ENCODE measurements at regions not wholly inside any gene's neighbourhood (a gene's known extent, or its start where the extent isn't known, plus 50 kb on each side); places are given as distances from the start of the nearest gene placed in this dataset.

DNA sequence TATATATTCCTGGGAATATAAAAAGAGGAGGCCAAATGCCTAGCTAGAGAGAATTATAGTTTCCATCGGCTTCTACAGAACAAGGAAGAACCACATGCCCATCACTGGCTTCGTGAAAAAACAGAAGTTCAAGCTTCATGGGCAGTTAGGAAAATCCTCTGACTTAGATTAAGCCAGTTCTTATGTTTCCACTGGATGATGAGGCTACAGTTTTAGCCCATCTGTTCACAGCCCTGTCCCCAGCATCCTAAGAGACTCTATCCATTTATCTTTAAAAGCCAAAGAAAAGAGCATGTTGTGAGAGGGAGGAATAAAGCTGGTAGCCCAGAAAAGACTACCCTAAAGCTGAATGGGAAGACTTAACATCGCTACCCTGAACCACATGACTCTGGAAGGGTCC lies 285.5 kb upstream of the WWC1 start:
- Histone ChIP-seq H3K79me2 (ENCODE audit: control insufficient read depth, insufficient read depth, low read length) (no peaks in the 10 kb centered on the region), H3K4me3 (ENCODE audit: control extremely low read depth in 1 of 5, extremely low read depth in 1 of 5, insufficient read depth in 1 of 5, low read depth in 2 of 5, low read length in 4 of 5) (no peak overlapping the region), H2AFZ (ENCODE audit: insufficient read depth, low read depth, low read length, poor library complexity, severe bottlenecking) (no peak overlapping the region), H3K9ac (ENCODE audit: low read length) (no peak overlapping the region), H4K20me1 (ENCODE audit: control insufficient read depth, insufficient read depth, low read length, poor library complexity, severe bottlenecking) (no peaks in the 10 kb centered on the region), H3K4me2 (replicated peaks; ENCODE audit: low read depth, low read length, poor library complexity, severe bottlenecking) (no peak overlapping the region), H3K4me1 (ENCODE audit: control insufficient read depth in 2 of 2, insufficient read depth in 2 of 2, low read length in 2 of 2) (no peaks in the 10 kb centered on the region), H3K27ac (ENCODE audit: low read length in 2 of 2) (no peak overlapping the region), H3K27me3 (replicated peaks in 1 of 4; ENCODE audit: control extremely low read depth in 1 of 4, control insufficient read depth in 3 of 4, insufficient read depth in 4 of 4, low read length in 3 of 4) (no peaks in the 10 kb centered on the region), H3K36me3 (replicated peaks in 1 of 2; ENCODE audit: control extremely low read depth in 1 of 2, control insufficient read depth in 1 of 2, extremely low read depth in 1 of 2, insufficient read depth in 2 of 2, low read length in 1 of 2) (no peaks in the 10 kb centered on the region), H3K9me3 (ENCODE audit: control extremely low read depth in 1 of 3, control insufficient read depth in 2 of 3, insufficient read depth in 1 of 3, low read length in 2 of 3) (no peaks in the 10 kb centered on the region)
- intact Hi-C loops (cut with micrococcal nuclease): no loop called here
- CTCF ChIA-PET: no interaction called here
- H3K9me3 Mint-ChIP-seq (ENCODE audit: insufficient read depth): no peaks in the 10 kb centered on the region
- POLR2A ChIA-PET: no interaction called here
- H3K27me3 Mint-ChIP-seq: no peaks in the 10 kb centered on the region
- no peak overlapping the region for H3K4me3 Mint-ChIP-seq
- TF ChIP-seq, protein P1, sequence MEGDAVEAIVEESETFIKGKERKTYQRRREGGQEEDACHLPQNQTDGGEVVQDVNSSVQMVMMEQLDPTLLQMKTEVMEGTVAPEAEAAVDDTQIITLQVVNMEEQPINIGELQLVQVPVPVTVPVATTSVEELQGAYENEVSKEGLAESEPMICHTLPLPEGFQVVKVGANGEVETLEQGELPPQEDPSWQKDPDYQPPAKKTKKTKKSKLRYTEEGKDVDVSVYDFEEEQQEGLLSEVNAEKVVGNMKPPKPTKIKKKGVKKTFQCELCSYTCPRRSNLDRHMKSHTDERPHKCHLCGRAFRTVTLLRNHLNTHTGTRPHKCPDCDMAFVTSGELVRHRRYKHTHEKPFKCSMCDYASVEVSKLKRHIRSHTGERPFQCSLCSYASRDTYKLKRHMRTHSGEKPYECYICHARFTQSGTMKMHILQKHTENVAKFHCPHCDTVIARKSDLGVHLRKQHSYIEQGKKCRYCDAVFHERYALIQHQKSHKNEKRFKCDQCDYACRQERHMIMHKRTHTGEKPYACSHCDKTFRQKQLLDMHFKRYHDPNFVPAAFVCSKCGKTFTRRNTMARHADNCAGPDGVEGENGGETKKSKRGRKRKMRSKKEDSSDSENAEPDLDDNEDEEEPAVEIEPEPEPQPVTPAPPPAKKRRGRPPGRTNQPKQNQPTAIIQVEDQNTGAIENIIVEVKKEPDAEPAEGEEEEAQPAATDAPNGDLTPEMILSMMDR (IDR thresholded peaks at IDR 0.05): no peak
- TF ChIP-seq EZH2 (IDR thresholded peaks at IDR 0.05; ENCODE audit: borderline replicate concordance, insufficient read depth, low read depth, low read length, poor library complexity, severe bottlenecking): no peak
- ATAC-seq (ENCODE audit: low read depth) (no peak), DNase-seq (no peak)
- H3K4me1 Mint-ChIP-seq: no peaks in the 10 kb centered on the region
- H3K27ac Mint-ChIP-seq: no peak overlapping the region
- 67% methylated on average over 3 of the region's 3 CpGs for WGBS (ENCODE audit: insufficient coverage)

DNA sequence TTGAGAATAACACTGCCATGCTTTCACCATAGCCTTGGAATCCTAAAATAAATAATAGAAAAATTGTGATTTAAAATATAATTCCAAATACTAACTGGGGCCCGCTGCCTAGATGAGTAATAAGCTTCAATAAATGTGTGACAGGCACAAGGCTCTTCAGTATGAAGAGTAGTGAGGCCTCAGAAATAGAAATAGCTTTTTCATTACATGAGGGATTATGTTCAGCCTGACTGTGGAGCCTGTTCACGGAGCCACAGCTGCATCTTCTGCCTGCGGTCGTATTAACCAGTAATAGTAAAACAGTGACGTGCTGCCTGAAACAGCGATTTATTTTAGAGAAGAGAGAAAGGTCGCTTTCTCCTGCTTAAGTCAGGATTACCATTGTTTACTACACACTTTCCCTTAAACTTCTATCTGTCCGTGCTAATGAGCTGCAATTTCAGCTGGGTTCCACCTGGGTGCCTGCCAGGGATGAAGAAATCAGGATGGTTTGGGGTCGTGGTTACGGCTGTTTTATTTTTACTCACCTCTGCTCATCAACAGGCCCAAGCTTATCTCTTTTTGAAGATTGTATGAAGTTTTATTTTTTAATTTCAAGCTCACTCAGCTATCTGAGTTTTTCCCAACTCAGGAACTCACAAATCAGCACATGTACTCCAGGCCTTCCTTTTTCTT lies 284.9 kb upstream of the WWC1 start:
- POLR2A ChIA-PET: no interaction called here

More for the DNA sequence above, 284.9 kb upstream of the WWC1 start:
- WGBS (ENCODE audit: insufficient coverage): 100% methylated on average over 2 of the region's 10 CpGs
- H3K79me2 ChIP-seq (ENCODE audit: control insufficient read depth, insufficient read depth, low read length): no peaks in the 10 kb centered on the region
- H4K20me1 ChIP-seq (ENCODE audit: control insufficient read depth, insufficient read depth, low read length, poor library complexity, severe bottlenecking): no peaks in the 10 kb centered on the region
- no peaks in the 10 kb centered on the region for H3K27me3 ChIP-seq (replicated peaks in 1 of 4; ENCODE audit: control extremely low read depth in 1 of 4, control insufficient read depth in 3 of 4, insufficient read depth in 4 of 4, low read length in 3 of 4)
- no peak overlapping the region for H3K4me3 ChIP-seq (ENCODE audit: control extremely low read depth in 1 of 5, extremely low read depth in 1 of 5, insufficient read depth in 1 of 5, low read depth in 2 of 5, low read length in 4 of 5)
- TF ChIP-seq, protein P1 (IDR thresholded peaks at IDR 0.05): no peak
- no peak for TF ChIP-seq EZH2 (IDR thresholded peaks at IDR 0.05; ENCODE audit: borderline replicate concordance, insufficient read depth, low read depth, low read length, poor library complexity, severe bottlenecking)
- H3K36me3 ChIP-seq (replicated peaks in 1 of 2; ENCODE audit: control extremely low read depth in 1 of 2, control insufficient read depth in 1 of 2, extremely low read depth in 1 of 2, insufficient read depth in 2 of 2, low read length in 1 of 2): no peaks in the 10 kb centered on the region
- no peak overlapping the region for H3K9ac ChIP-seq (ENCODE audit: low read length)
- H3K4me2 ChIP-seq (replicated peaks; ENCODE audit: low read depth, low read length, poor library complexity, severe bottlenecking): no peak overlapping the region
- no peak overlapping the region for H3K4me3 Mint-ChIP-seq
- no peak overlapping the region for H3K27ac ChIP-seq (ENCODE audit: low read length in 2 of 2)
- no peaks in the 10 kb centered on the region for H3K27me3 Mint-ChIP-seq
- no peak overlapping the region for H2AFZ ChIP-seq (ENCODE audit: insufficient read depth, low read depth, low read length, poor library complexity, severe bottlenecking)
- no peaks in the 10 kb centered on the region for H3K4me1 ChIP-seq (ENCODE audit: control insufficient read depth in 2 of 2, insufficient read depth in 2 of 2, low read length in 2 of 2)
- H3K9me3 ChIP-seq (ENCODE audit: control extremely low read depth in 1 of 3, control insufficient read depth in 2 of 3, insufficient read depth in 1 of 3, low read length in 2 of 3): no peaks in the 10 kb centered on the region
- CTCF ChIA-PET: interaction anchor here (0.6 kb wide), 1 partner anchor 19 kb away, joined by 4 read pairs; no protein-coding TSS in a partner anchor
- ATAC-seq (ENCODE audit: low read depth) (no peak), DNase-seq (no peak)
- H3K9me3 Mint-ChIP-seq (ENCODE audit: insufficient read depth): no peaks in the 10 kb centered on the region
- no peak overlapping the region for H3K27ac Mint-ChIP-seq
- no peaks in the 10 kb centered on the region for H3K4me1 Mint-ChIP-seq
- intact Hi-C loops (cut with micrococcal nuclease): no loop called here
